D721Med (cell line): ENCODE measurements at regions not wholly inside any gene's neighbourhood (a gene's known extent, or its start where the extent isn't known, plus 50 kb on each side); places are given as distances from the start of the nearest gene placed in this dataset.

Experiments used
- DNase-seq: peaks from one replicate; pipeline ENCODE4 v3.0.0; 2011; ENCODE audit warnings: low spot score; ENCODE audit not compliant: insufficient read length
- FAIRE-seq: peaks from 2 replicates; lab custom pipeline; 2011; peaks lifted over from hg19 to GRCh38; lab: Jason Lieb, UNC
- CTCF ChIP-seq: IDR thresholded peaks from 2 replicates; pipeline ENCODE4 v1.5.1; 2012; ENCODE audit warnings: mild to moderate bottlenecking, control low read depth; ENCODE audit not compliant: insufficient read depth; ENCODE audit errors: missing control alignments

GRCh38 chr2:56030901-56031300, 107.3 kb upstream of the EFEMP1 start:
- DNase-seq (no peak), FAIRE-seq (no peak)
- TF ChIP-seq CTCF: no peak

GRCh38 chr2:56034258-56034657, 110.7 kb upstream of the EFEMP1 start:
- DNase-seq (no peak), FAIRE-seq (no peak)
- no peak for TF ChIP-seq CTCF

GRCh38 chr2:56040189-56040588, 116.6 kb upstream of the EFEMP1 start:
- no peak for TF ChIP-seq CTCF
- DNase-seq: no peak
- FAIRE-seq: no peak

- no peak for TF ChIP-seq CTCF
- no peak for DNase-seq
- FAIRE-seq: no peak
Measured at GRCh38 chr2:56040834-56041233, 117.3 kb upstream of the EFEMP1 start.

GRCh38 chr2:56047136-56047535, 123.6 kb upstream of the EFEMP1 start:
- FAIRE-seq (no peak), DNase-seq (no peak)
- TF ChIP-seq CTCF: no peak

- TF ChIP-seq CTCF: no peak
- no peak for FAIRE-seq
- no peak for DNase-seq
Measured at GRCh38 chr2:56049233-56049845, 125.8 kb upstream of the EFEMP1 start.

- no peak for FAIRE-seq
- no peak for TF ChIP-seq CTCF
- DNase-seq: no peak
Measured at GRCh38 chr2:56053679-56054078, 130.1 kb upstream of the EFEMP1 start.
